MCF 10A (cell line): ENCODE measurements at regions not wholly inside any gene's neighbourhood (a gene's known extent, or its start where the extent isn't known, plus 50 kb on each side); places are given as distances from the start of the nearest gene placed in this dataset.

ENCODE experiments used
- BruUV-seq: library from RNA; stranded (reverse); fragments of 400-500 nt; replicated peaks from 2 replicates; lab custom pipeline; 2021; lab: Mats Ljungman, UMichigan
- CTCF ChIA-PET: fragments of 300-600 bp; sonication (Branson Sonifier 250); formaldehyde crosslinking; extraction: SDS; loops from one replicate; lab custom pipeline; 2021; ENCODE audit warnings: antibody characterized with exemption, inconsistent platforms; lab: Yijun Ruan, JAX
- POLR2A ChIA-PET: fragments of 300-600, 350-650 bp; sonication (Branson Sonifier 250); formaldehyde crosslinking; extraction: SDS; loops from one replicate; lab custom pipeline; 2020; ENCODE audit warnings: antibody characterized with exemption, inconsistent platforms; lab: Yijun Ruan, JAX
- DNase-seq: peaks from one replicate; pipeline ENCODE4 v3.0.0-alpha.2; 2018; ENCODE audit not compliant: unreplicated experiment
- H3K27ac Mint-ChIP-seq: one replicate; pipeline ENCODE4 v1.8.0; 2022; ENCODE audit warnings: mild to moderate bottlenecking, low read depth, mixed read lengths; ENCODE audit not compliant: unreplicated experiment
- H3K27me3 Mint-ChIP-seq: one replicate; pipeline ENCODE4 v1.8.0; 2022; ENCODE audit warnings: mixed read lengths; ENCODE audit not compliant: insufficient read depth, unreplicated experiment
- H3K36me3 Mint-ChIP-seq: one replicate; pipeline ENCODE4 v1.8.0; 2022; ENCODE audit warnings: mild to moderate bottlenecking, moderate library complexity, mixed read lengths; ENCODE audit not compliant: insufficient read depth, unreplicated experiment
- H3K4me1 Mint-ChIP-seq: one replicate; pipeline ENCODE4 v1.8.0; 2022; ENCODE audit warnings: mixed read lengths; ENCODE audit not compliant: insufficient read depth, unreplicated experiment
- H3K4me3 Mint-ChIP-seq: one replicate; pipeline ENCODE4 v1.8.0; 2022; ENCODE audit warnings: mild to moderate bottlenecking, moderate library complexity, mixed read lengths; ENCODE audit not compliant: unreplicated experiment
- H3K9me3 Mint-ChIP-seq: one replicate; pipeline ENCODE4 v1.8.0; 2022; ENCODE audit warnings: mixed read lengths; ENCODE audit not compliant: unreplicated experiment
- CTCF ChIP-seq: fragments of 200-600 bp; IDR thresholded peaks from one replicate; pipeline ENCODE4 v1.8.0; 2022; ENCODE audit warnings: antibody characterized with exemption, mild to moderate bottlenecking; ENCODE audit not compliant: unreplicated experiment
- intact Hi-C: fragments of 100-400 bp; cut with micrococcal nuclease; formaldehyde crosslinking; loops from 2 replicates; pipeline ENCODE4 v1.14.1; 2022

- ChIA-PET POLR2A (interaction anchor here (1.9 kb wide), 1 partner anchor 8 kb away, joined by 9 read pairs; no protein-coding TSS in a partner anchor), CTCF (interaction anchor here (0.6 to 1.8 kb wide), 3 partner anchors 36 to 253 kb away, joined by 3 to 9 read pairs (median 5); no protein-coding TSS in a partner anchor)
- no peak for DNase-seq
- H3K4me1 Mint-ChIP-seq = peaks cover 20% of the 10 kb centered on the region
- H3K36me3 Mint-ChIP-seq = peaks cover 50% of the 10 kb centered on the region
- no peaks in the 10 kb centered on the region for H3K27me3 Mint-ChIP-seq
- no peak overlapping the region for H3K27ac Mint-ChIP-seq
- intact Hi-C loops = no loop called here
- no peak overlapping the region for H3K4me3 Mint-ChIP-seq
- TF ChIP-seq CTCF = no peak
- no TSS peak for BruUV-seq
- H3K9me3 Mint-ChIP-seq = no peaks in the 10 kb centered on the region
Measured at GRCh38 chr11:122414406-122415018, 241.0 kb upstream of the UBASH3B start.

- no peak for TF ChIP-seq CTCF
- POLR2A ChIA-PET = interaction anchor here (1.9 kb wide), 1 partner anchor 9 kb away, joined by 9 read pairs; no protein-coding TSS in a partner anchor
- CTCF ChIA-PET = interaction anchor here (0.6 to 1.8 kb wide), 6 partner anchors 19 to 567 kb away, joined by 3 to 9 read pairs (median 4); no protein-coding TSS in a partner anchor
- no TSS peak for BruUV-seq
- H3K4me1 Mint-ChIP-seq = peaks cover 13% of the 10 kb centered on the region
- H3K4me3 Mint-ChIP-seq = no peak overlapping the region
- H3K36me3 Mint-ChIP-seq = peaks cover 50% of the 10 kb centered on the region
- no peak overlapping the region for H3K27ac Mint-ChIP-seq
- H3K9me3 Mint-ChIP-seq = no peaks in the 10 kb centered on the region
- intact Hi-C loops = no loop called here
- no peak for DNase-seq
- H3K27me3 Mint-ChIP-seq = no peaks in the 10 kb centered on the region
Measured at GRCh38 chr11:122413677-122414076, 241.8 kb upstream of the UBASH3B start.

- Mint-ChIP-seq H3K9me3 (no peaks in the 10 kb centered on the region), H3K4me1 (peaks cover 10% of the 10 kb centered on the region), H3K4me3 (no peak overlapping the region), H3K27ac (no peak overlapping the region), H3K27me3 (no peaks in the 10 kb centered on the region), H3K36me3 (peaks cover 50% of the 10 kb centered on the region)
- ChIA-PET CTCF (no interaction called here), POLR2A (interaction anchor here (0.7 to 1.0 kb wide), 4 partner anchors 15 to 702 kb away, joined by 3 to 6 read pairs (median 3); no protein-coding TSS in a partner anchor)
- no peak for TF ChIP-seq CTCF
- BruUV-seq = no TSS peak
- DNase-seq = no peak
- intact Hi-C loops = no loop called here
Measured at GRCh38 chr11:122412581-122412980, 242.9 kb upstream of the UBASH3B start.

GRCh38 chr11:122406466-122406865, 249.1 kb upstream of the UBASH3B start:
- Mint-ChIP-seq H3K27ac (no peak overlapping the region), H3K27me3 (no peaks in the 10 kb centered on the region), H3K9me3 (no peaks in the 10 kb centered on the region), H3K4me1 (peaks cover 16% of the 10 kb centered on the region), H3K4me3 (no peak overlapping the region), H3K36me3 (peaks cover 32% of the 10 kb centered on the region)
- no TSS peak for BruUV-seq
- intact Hi-C loops = no loop called here
- POLR2A ChIA-PET = no interaction called here
- no peak for DNase-seq
- CTCF ChIA-PET = no interaction called here
- no peak for TF ChIP-seq CTCF
